GM19372 (cell line): ENCODE measurements at regions not wholly inside any gene's neighbourhood (a gene's known extent, or its start where the extent isn't known, plus 50 kb on each side); places are given as distances from the start of the nearest gene placed in this dataset.
"Not testable (repeated sequence)": the region's sequence is repeated elsewhere in the genome, so short reads cannot be mapped to it uniquely, and the experiment has no call there.

Experiments used
- ATAC-seq: cut with Tn5 transposase; IDR thresholded peaks from one replicate; pipeline ENCODE4 v1.9.1; 2021; ENCODE audit warnings: mild to moderate bottlenecking, low read depth, moderate library complexity; ENCODE audit not compliant: unreplicated experiment

DNA sequence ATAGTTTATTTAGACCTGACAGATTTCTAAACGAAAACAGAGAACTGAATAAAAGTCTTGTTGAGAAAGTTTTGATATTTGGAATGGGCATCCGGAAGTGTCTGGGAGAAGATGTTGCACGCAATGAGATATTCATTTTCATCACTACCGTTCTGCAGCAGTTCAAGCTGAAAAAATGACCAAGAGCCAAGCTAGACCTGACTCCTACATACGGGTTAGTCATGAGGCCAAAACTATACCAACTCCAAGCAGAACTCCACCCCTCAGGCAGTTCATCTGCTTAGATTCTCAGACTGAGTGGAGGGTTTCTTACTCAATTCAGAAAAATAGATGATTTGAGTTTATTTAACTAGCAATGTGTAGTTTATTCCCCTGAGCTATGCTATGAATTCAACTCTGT lies 95.4 kb upstream of the ANXA1 start:
- no peak for ATAC-seq

DNA sequence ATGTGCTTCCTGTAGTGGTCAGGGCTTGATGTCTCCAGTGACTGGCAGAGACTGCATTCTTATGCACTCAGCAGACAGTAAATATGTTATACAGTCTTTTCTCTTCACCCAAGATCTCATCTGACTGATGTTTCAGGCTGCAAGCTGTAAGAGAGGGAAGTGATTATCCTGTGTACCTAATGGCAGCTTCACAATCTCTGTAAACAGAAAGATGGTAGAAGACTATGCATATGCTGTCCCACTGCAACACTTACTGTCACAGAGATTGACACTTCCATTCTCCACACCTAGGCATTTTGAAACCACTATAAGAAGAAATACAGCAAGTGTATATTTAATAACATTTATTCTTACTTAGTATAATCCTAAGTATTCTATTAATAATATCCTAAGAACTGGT lies 97.6 kb upstream of the ANXA1 start:
- no peak for ATAC-seq

GRCh38 chr9:73053543-73053942 lies 98.1 kb upstream of the ANXA1 start:
- no peak for ATAC-seq

- no peak for ATAC-seq
Measured at GRCh38 chr9:73050887-73051550, 98.2 kb upstream of the ALDH1A1 start.

GRCh38 chr9:73050065-73050816 lies 97.4 kb upstream of the ALDH1A1 start:
- ATAC-seq, result no peak

DNA sequence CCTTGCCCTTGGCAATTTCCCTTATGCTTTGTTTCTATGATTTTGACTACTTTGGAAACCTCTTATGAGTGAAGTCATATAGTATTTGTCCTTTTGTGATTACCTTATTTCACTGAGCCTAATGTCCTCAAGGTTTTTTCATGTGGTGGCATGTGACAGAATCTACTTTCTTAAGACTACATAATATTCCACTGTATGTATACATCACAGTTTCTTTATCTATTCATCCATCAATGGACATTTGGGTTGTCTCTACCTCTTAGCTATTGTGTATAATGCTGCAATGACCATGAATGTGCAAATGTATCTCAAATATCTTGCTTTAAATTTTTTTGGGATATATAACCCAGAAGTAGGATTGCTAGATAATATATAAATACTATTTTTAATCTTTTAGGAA lies 96.4 kb upstream of the ALDH1A1 start:
- ATAC-seq, result no peak

GRCh38 chr9:73046769-73047168 lies 93.9 kb upstream of the ALDH1A1 start:
- no peak for ATAC-seq

- ATAC-seq, result not testable (repeated sequence)
Measured at GRCh38 chr9:73044776-73045175, 91.9 kb upstream of the ALDH1A1 start.

DNA sequence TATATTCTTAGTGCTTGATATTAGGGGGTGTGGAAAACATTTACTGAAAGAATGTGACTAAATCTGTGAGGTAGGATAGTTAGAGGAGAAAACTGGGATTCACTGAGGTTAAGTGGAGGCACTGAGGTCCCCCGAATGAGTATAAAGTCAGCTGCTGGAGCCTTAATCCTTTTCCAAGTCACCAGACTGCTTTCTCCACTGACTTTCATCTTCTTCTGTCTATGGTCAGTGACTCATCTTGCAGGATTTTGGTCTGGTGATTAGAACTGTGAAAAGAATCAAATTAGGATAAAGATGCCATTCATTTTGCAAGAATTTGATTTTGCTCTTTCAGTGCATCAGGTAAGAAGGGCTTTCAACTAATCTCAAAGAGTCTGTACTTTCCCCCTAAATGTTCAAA lies 89.3 kb upstream of the ALDH1A1 start:
- no peak for ATAC-seq

GRCh38 chr9:73039271-73040263 lies 86.7 kb upstream of the ALDH1A1 start:
- ATAC-seq, result no peak

DNA sequence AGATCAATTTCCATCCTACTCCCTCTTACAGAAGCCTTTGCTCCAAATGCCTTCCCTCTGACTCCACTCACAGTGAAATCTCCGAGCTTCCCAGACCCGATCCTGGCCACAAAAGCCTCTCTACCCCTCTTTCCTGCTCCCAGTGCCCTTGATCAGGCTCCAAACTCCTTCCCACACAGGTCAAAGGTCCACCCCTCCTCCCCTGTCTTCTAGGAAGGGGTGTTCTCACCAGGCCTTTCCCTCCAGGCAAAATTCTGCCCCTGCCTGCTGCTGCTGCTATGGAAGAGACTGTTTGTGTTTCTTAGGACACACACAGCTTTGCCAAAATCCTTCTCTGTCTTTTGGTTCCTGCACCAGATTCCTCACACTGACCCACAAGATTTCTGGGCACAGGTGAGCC lies 85.8 kb upstream of the ALDH1A1 start:
- ATAC-seq, result no peak

DNA sequence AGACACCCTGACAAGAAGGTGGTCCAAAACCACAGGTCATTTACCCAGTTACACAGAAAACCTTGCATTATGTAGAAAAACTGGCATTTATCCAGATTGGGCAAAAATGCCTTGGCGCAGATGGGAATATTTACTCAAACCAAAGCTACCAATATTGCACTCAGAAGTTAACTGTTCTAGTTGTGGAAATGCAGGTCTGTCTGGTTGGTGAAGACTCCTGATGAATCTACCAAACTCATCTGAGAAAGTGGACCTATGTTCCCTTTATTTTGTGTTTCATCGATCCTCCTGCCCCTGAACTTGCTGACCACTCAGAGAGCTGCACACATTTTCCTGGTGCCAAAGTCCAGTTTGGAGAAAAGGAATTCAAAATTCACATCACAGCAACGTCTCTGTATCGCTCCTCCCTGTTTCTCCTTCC lies 85.2 kb upstream of the ALDH1A1 start:
- ATAC-seq, result no peak

DNA sequence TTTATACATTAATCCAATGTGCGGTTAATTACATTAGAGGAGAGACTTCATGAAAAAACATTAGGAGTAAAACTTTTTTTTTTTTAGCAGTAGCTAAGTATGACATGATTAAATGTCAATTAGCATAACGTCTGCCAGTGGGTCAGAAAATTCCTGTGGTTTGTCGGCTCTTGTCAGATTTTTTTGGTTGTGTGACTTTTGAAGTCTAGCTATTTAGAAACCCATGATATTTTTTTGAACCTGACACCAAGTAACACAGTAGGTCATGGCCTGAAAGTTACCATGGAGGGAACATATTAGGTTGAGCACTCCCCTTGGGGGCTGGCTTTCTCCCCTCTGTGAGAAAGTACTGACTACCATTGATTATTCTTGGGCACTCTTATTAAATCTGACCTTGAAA lies 84.8 kb upstream of the ALDH1A1 start:
- no peak for ATAC-seq

DNA sequence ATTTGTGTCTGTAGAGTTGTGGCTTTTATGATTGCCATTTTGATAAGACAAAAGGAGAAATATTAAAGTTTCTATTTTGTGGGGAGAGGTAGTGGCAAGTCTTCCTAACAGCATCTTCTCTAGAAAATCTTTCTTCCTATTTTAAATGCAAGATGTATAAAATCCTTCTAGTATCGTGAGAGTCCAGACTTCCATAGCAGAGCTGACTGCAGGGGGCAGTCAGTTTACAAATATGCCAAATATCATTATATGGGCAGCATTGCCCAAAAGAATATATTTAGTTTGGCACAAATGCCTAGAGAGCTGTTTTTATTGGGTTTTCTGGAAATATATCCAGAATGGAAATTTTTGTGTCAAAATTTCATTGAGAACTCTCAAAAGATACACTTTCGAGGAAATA lies 82.1 kb upstream of the ALDH1A1 start:
- no peak for ATAC-seq

DNA sequence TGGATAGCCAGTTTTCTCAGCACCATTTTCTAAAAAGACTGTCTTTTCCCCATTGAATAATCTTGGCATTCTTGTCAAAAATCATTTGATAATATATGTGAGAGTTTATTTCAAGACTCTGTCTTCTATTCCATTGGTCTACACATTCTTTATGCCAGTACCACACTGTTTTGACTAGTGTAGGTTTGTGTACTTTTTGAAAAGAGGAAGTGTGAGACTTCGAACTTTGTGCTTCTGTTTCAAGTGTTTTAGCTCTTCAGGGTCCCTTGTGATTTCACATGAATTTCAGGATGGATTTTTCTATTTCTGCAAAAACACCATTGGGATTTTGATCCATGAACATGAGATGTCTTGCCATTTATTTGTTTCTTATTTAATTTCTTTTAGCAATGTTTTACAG lies 78.5 kb upstream of the ALDH1A1 start:
- no peak for ATAC-seq

DNA sequence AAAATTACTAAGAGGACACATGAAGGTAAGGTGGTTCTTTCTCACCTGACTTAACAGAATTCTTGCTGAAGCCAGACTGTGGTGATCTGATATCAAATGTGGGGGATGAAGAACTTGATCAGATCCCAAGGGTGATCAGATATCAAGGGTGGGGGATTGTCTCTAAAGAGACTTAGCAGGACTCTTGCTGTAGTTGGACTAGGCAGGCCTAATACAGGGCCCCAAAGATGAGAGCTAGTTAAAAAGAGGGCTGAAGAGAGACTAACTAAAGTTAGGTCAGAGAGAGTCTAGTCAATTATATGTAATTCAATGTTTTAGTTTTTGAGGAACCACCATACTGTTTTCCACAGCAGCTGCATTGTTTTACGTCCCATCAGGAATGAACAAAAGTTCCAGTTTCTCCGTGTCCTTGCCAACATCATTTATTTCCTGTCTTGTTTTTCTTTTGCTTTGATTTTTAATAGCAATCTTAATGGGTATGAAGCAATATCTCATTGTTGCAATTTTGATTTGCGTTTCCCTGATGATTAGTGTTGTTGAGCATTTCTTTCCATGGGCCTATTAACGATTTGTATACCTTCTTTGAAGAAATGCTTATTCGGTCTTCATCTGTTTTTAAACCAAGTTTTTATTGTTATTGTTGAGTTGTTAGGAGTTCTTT lies 77.6 kb upstream of the ALDH1A1 start:
- ATAC-seq, result no peak

DNA sequence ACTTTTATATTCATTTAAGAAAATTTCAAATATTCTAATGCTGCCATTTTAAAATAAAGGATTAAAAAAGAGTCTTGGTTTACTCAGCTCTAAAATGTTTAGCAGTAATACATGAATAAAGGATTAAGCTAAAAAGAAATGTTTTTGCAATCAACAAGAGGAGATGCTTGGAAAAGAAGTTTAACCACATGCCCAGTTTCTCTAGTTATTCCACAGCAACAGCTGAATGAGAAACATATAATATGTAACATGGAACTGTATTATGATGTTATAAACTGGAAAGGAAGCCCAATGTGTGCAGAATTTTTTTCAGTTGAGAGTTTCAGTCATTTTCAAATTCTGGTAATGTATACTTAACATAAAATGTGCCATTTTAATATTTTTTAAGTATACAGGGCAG lies 76.5 kb upstream of the ALDH1A1 start:
- ATAC-seq, result no peak

DNA sequence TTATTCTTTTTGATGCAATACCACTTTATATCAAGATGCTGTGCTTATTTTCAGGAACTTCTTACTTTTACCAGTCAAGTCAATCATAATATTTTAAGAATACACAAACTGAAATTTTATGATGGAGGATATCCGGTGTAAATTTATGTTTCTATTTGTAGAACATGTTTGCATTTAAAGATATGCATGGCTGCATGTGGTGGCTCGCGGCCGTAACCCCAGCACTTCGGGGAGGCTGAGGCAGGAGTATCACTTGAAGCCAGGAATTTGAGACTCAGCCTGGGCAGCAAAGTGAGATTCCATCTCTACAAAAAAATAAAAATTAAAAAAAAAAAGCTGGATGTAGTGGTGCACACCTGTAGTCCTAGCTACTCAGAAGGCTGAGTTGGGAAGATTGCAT lies 73.5 kb upstream of the ALDH1A1 start:
- no peak for ATAC-seq

GRCh38 chr9:73024601-73025034 lies 71.8 kb upstream of the ALDH1A1 start:
- ATAC-seq, result no peak

DNA sequence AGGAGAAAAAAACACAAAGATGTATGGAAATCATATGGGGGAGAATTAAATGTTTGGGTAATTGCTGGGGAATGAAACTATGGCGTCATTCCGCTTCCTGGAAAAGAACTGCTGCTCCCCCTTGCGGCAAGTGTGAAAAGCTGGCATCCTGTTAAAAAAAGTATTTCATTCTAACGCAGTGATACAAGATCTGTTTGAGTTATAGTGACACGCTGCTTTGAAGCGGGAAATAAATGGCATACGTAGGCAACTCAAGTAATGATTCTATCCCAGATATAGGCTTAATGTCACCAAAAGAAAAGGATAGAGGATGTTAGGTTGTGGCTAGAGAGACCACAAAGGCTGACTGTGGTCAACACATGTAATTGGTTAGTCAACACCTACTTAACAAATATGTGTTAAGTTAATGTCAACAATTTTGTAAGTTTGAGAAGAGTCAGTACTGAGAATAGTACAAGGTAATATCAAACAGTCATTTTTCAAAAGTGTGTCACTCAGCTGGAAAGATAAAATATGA lies 70.2 kb upstream of the ALDH1A1 start:
- ATAC-seq, result peak; percentile 60
